ENCODE measurements at regions not wholly inside any gene's neighbourhood (a gene's known extent, or its start where the extent isn't known, plus 50 kb on each side); places are given as distances from the start of the nearest gene placed in this dataset.

DNA sequence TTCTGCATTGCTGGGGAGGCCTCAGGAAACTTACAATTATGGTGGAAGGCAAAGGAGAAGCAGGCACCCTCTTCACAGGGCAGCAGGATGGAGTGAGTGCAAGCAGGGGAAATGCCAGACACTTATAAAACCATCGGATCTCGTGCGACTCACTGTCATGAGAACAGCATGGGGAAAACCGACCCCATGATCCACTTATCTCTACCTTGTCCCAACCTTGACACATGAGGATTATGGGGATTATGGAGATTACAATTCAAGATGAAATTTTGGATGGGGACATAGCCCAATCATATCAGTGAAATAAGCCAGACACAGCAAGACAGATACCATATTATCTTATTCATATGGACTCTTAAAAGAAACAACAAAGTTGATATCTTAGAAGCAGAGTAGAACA, 134.9 kb downstream of the C4orf33 start:
- Histone ChIP-seq H2BK12ac (ENCODE audit: low read length) (no peak overlapping the region), H2AFZ (ENCODE audit: insufficient read depth, low read length, poor library complexity) (no peak overlapping the region), H2AK5ac (ENCODE audit: low read length) (no peak overlapping the region), H3K9me3 (ENCODE audit: insufficient read depth, low read depth, low read length) (no peaks in the 10 kb centered on the region), H3K79me2 (ENCODE audit: control insufficient read depth, insufficient read depth, low read length, poor library complexity) (no peaks in the 10 kb centered on the region), H3K27me3 (ENCODE audit: insufficient read depth, low read length) (no peaks in the 10 kb centered on the region), H2BK120ac (ENCODE audit: insufficient read depth, low read length, poor library complexity) (no peak overlapping the region), H3K18ac (ENCODE audit: low read length) (no peak overlapping the region), H3K9ac (ENCODE audit: low read length) (no peak overlapping the region), H3K27ac (ENCODE audit: low read depth, low read length) (no peak overlapping the region), H4K12ac (ENCODE audit: low read depth, low read length) (no peak overlapping the region), H3K79me1 (ENCODE audit: low read length) (no peaks in the 10 kb centered on the region), H4K91ac (ENCODE audit: low read depth, low read length) (no peak overlapping the region), H4K8ac (ENCODE audit: low read depth, low read length) (no peak overlapping the region), H3K4me2 (ENCODE audit: low read length) (no peak overlapping the region), H3K4me1 (ENCODE audit: control insufficient read depth in 1 of 2, insufficient read depth in 2 of 2, low read length in 2 of 2) (no peaks in the 10 kb centered on the region), H2BK5ac (ENCODE audit: low read depth, low read length, poor library complexity) (no peak overlapping the region), H3K36me3 (ENCODE audit: control insufficient read depth in 1 of 2, insufficient read depth in 2 of 2, low read length in 2 of 2) (no peaks in the 10 kb centered on the region), H3K4ac (ENCODE audit: low read depth, low read length) (no peak overlapping the region), H3K4me3 (ENCODE audit: low read depth, low read length) (no peak overlapping the region), H3K14ac (ENCODE audit: low read length) (no peak overlapping the region), H3K23ac (ENCODE audit: low read length) (no peak overlapping the region)
- no CpG with 5 or more reads among the region's 4 CpGs for WGBS (ENCODE audit: extremely low coverage, insufficient coverage, insufficient read length)
- no peak for DNase-seq

DNA sequence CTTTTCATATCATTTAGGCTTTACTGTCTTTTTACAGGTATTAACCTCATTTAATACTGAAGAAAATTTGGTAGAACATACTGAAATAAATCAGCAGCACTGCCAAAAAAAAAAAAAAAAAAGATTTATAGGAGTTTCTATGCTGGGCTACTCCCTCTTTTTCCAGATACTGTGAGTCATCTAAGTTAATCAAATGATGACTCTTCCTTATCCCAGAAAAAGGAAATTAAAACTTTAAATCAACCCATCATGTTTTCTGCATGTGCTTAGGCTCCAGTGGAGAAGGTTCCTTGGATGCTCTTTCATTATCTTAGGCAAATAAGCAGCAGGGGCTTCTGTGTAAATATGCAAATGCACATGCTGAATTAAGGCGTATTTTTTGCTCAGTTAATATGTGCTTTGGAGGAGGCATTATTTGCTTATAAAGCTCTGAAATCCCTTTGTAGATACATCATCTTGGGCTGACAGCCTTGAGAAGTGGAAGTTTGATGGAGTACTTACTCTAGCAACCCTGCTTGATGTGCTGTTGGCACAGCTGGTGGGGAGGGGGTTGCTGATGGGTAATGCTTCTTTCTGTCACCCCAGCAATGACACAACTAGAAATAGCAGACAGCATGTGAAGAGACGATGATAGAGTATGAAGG, 136.1 kb downstream of the C4orf33 start:
- H3K27me3 ChIP-seq (ENCODE audit: insufficient read depth, low read length), result no peaks in the 10 kb centered on the region
- no peak overlapping the region for H2AK5ac ChIP-seq (ENCODE audit: low read length)
- H2BK120ac ChIP-seq (ENCODE audit: insufficient read depth, low read length, poor library complexity), result no peak overlapping the region
- no peak overlapping the region for H4K91ac ChIP-seq (ENCODE audit: low read depth, low read length)
- WGBS (ENCODE audit: extremely low coverage, insufficient coverage, insufficient read length), result no CpG with 5 or more reads among the region's 2 CpGs
- no peak overlapping the region for H2AFZ ChIP-seq (ENCODE audit: insufficient read depth, low read length, poor library complexity)
- DNase-seq, result no peak
- H3K9ac ChIP-seq (ENCODE audit: low read length), result no peak overlapping the region
- H3K27ac ChIP-seq (ENCODE audit: low read depth, low read length), result no peak overlapping the region
- H3K4me1 ChIP-seq (ENCODE audit: control insufficient read depth in 1 of 2, insufficient read depth in 2 of 2, low read length in 2 of 2), result no peaks in the 10 kb centered on the region
- H3K4ac ChIP-seq (ENCODE audit: low read depth, low read length), result no peak overlapping the region
- no peaks in the 10 kb centered on the region for H3K79me1 ChIP-seq (ENCODE audit: low read length)
- H4K8ac ChIP-seq (ENCODE audit: low read depth, low read length), result no peak overlapping the region
- no peak overlapping the region for H3K4me2 ChIP-seq (ENCODE audit: low read length)
- H4K12ac ChIP-seq (ENCODE audit: low read depth, low read length), result no peak overlapping the region
- no peaks in the 10 kb centered on the region for H3K9me3 ChIP-seq (ENCODE audit: insufficient read depth, low read depth, low read length)
- no peak overlapping the region for H3K23ac ChIP-seq (ENCODE audit: low read length)
- H3K14ac ChIP-seq (ENCODE audit: low read length), result no peak overlapping the region
- H3K36me3 ChIP-seq (ENCODE audit: control insufficient read depth in 1 of 2, insufficient read depth in 2 of 2, low read length in 2 of 2), result no peaks in the 10 kb centered on the region
- no peak overlapping the region for H2BK5ac ChIP-seq (ENCODE audit: low read depth, low read length, poor library complexity)
- no peak overlapping the region for H3K18ac ChIP-seq (ENCODE audit: low read length)
- no peak overlapping the region for H3K4me3 ChIP-seq (ENCODE audit: low read depth, low read length)
- H3K79me2 ChIP-seq (ENCODE audit: control insufficient read depth, insufficient read depth, low read length, poor library complexity), result no peaks in the 10 kb centered on the region
- no peak overlapping the region for H2BK12ac ChIP-seq (ENCODE audit: low read length)

- Histone ChIP-seq H3K4me1 (ENCODE audit: control insufficient read depth in 1 of 2, insufficient read depth in 2 of 2, low read length in 2 of 2) (no peaks in the 10 kb centered on the region), H3K23ac (ENCODE audit: low read length) (no peak overlapping the region), H3K4me2 (ENCODE audit: low read length) (no peak overlapping the region), H2BK5ac (ENCODE audit: low read depth, low read length, poor library complexity) (no peak overlapping the region), H4K12ac (ENCODE audit: low read depth, low read length) (no peak overlapping the region), H2BK120ac (ENCODE audit: insufficient read depth, low read length, poor library complexity) (no peak overlapping the region), H3K79me2 (ENCODE audit: control insufficient read depth, insufficient read depth, low read length, poor library complexity) (no peaks in the 10 kb centered on the region), H3K14ac (ENCODE audit: low read length) (no peak overlapping the region), H3K18ac (ENCODE audit: low read length) (no peak overlapping the region), H3K36me3 (ENCODE audit: control insufficient read depth in 1 of 2, insufficient read depth in 2 of 2, low read length in 2 of 2) (no peaks in the 10 kb centered on the region), H3K4me3 (ENCODE audit: low read depth, low read length) (no peak overlapping the region), H3K9ac (ENCODE audit: low read length) (no peak overlapping the region), H2AK5ac (ENCODE audit: low read length) (no peak overlapping the region), H4K91ac (ENCODE audit: low read depth, low read length) (no peak overlapping the region), H3K9me3 (ENCODE audit: insufficient read depth, low read depth, low read length) (no peaks in the 10 kb centered on the region), H3K27ac (ENCODE audit: low read depth, low read length) (no peak overlapping the region), H2BK12ac (ENCODE audit: low read length) (no peak overlapping the region), H4K8ac (ENCODE audit: low read depth, low read length) (no peak overlapping the region), H3K4ac (ENCODE audit: low read depth, low read length) (no peak overlapping the region), H2AFZ (ENCODE audit: insufficient read depth, low read length, poor library complexity) (no peak overlapping the region), H3K79me1 (ENCODE audit: low read length) (no peaks in the 10 kb centered on the region), H3K27me3 (ENCODE audit: insufficient read depth, low read length) (no peaks in the 10 kb centered on the region)
- no CpG with 5 or more reads among the region's 3 CpGs for WGBS (ENCODE audit: extremely low coverage, insufficient coverage, insufficient read length)
- DNase-seq, result no peak
Observed at GRCh38 chr4:129232589-129233337, 136.8 kb downstream of the C4orf33 start.

GRCh38 chr4:129233691-129234090, 137.7 kb downstream of the C4orf33 start:
- H3K27ac ChIP-seq (ENCODE audit: low read depth, low read length), result no peak overlapping the region

More at GRCh38 chr4:129233691-129234090, 137.7 kb downstream of the C4orf33 start:
- no peak overlapping the region for H2AK5ac ChIP-seq (ENCODE audit: low read length)
- no peak overlapping the region for H4K8ac ChIP-seq (ENCODE audit: low read depth, low read length)
- H4K91ac ChIP-seq (ENCODE audit: low read depth, low read length), result no peak overlapping the region
- no peak overlapping the region for H4K12ac ChIP-seq (ENCODE audit: low read depth, low read length)
- no peaks in the 10 kb centered on the region for H3K4me1 ChIP-seq (ENCODE audit: control insufficient read depth in 1 of 2, insufficient read depth in 2 of 2, low read length in 2 of 2)
- no peak overlapping the region for H2AFZ ChIP-seq (ENCODE audit: insufficient read depth, low read length, poor library complexity)
- no peak for DNase-seq
- no peak overlapping the region for H2BK12ac ChIP-seq (ENCODE audit: low read length)
- H2BK120ac ChIP-seq (ENCODE audit: insufficient read depth, low read length, poor library complexity), result no peak overlapping the region
- no peak overlapping the region for H3K4me2 ChIP-seq (ENCODE audit: low read length)
- no peak overlapping the region for H3K4ac ChIP-seq (ENCODE audit: low read depth, low read length)
- H3K79me1 ChIP-seq (ENCODE audit: low read length), result no peaks in the 10 kb centered on the region
- H3K9ac ChIP-seq (ENCODE audit: low read length), result no peak overlapping the region
- no peaks in the 10 kb centered on the region for H3K36me3 ChIP-seq (ENCODE audit: control insufficient read depth in 1 of 2, insufficient read depth in 2 of 2, low read length in 2 of 2)
- no CpG with 5 or more reads among the region's 1 CpG for WGBS (ENCODE audit: extremely low coverage, insufficient coverage, insufficient read length)
- H3K9me3 ChIP-seq (ENCODE audit: insufficient read depth, low read depth, low read length), result no peaks in the 10 kb centered on the region
- no peak overlapping the region for H3K14ac ChIP-seq (ENCODE audit: low read length)
- H3K27me3 ChIP-seq (ENCODE audit: insufficient read depth, low read length), result no peaks in the 10 kb centered on the region
- H2BK5ac ChIP-seq (ENCODE audit: low read depth, low read length, poor library complexity), result no peak overlapping the region
- no peak overlapping the region for H3K18ac ChIP-seq (ENCODE audit: low read length)
- H3K23ac ChIP-seq (ENCODE audit: low read length), result no peak overlapping the region
- no peaks in the 10 kb centered on the region for H3K79me2 ChIP-seq (ENCODE audit: control insufficient read depth, insufficient read depth, low read length, poor library complexity)
- no peak overlapping the region for H3K4me3 ChIP-seq (ENCODE audit: low read depth, low read length)
